NCI-H1417 treated with DMSO at 0.1 percent for 48 hours (cell line): ENCODE measurements at regions not wholly inside any gene's neighbourhood (a gene's known extent, or its start where the extent isn't known, plus 50 kb on each side); places are given as distances from the start of the nearest gene placed in this dataset.
"Not testable (repeated sequence)": the region's sequence is repeated elsewhere in the genome, so short reads cannot be mapped to it uniquely, and the experiment has no call there.

Source experiments
- DNase-seq: peaks from one replicate; lab custom pipeline; 2025; lab: John Stamatoyannopoulos, UW

- DNase-seq, result no peak
Observed at GRCh38 chr6:126976253-126976797, 142.1 kb upstream of the RSPO3 start.

- no peak for DNase-seq
Observed at GRCh38 chr6:126983779-126984178, 134.7 kb upstream of the RSPO3 start.

- DNase-seq, result not testable (repeated sequence)
Observed at GRCh38 chr6:126988125-126988524, 130.3 kb upstream of the RSPO3 start.

GRCh38 chr6:127000631-127001030, 117.8 kb upstream of the RSPO3 start:
- DNase-seq, result no peak

GRCh38 chr6:127013865-127014264, 104.6 kb upstream of the RSPO3 start:
- DNase-seq, result no peak

GRCh38 chr6:127015858-127016257, 102.6 kb upstream of the RSPO3 start:
- DNase-seq, result no peak

GRCh38 chr6:127019828-127020227, 98.6 kb upstream of the RSPO3 start:
- DNase-seq, result no peak

- DNase-seq, result no peak
Observed at GRCh38 chr6:127022302-127022701, 96.2 kb upstream of the RSPO3 start.

GRCh38 chr6:127023001-127023778, 95.3 kb upstream of the RSPO3 start:
- DNase-seq, result no peak

- no peak for DNase-seq
Observed at GRCh38 chr6:127026247-127026646, 92.2 kb upstream of the RSPO3 start.

- DNase-seq, result no peak
Observed at GRCh38 chr6:127030111-127030510, 88.4 kb upstream of the RSPO3 start.

GRCh38 chr6:127030836-127031235, 87.6 kb upstream of the RSPO3 start:
- DNase-seq, result no peak

- no peak for DNase-seq
Observed at GRCh38 chr6:127031511-127031910, 87.0 kb upstream of the RSPO3 start.

- no peak for DNase-seq
Observed at GRCh38 chr6:127032971-127033370, 85.5 kb upstream of the RSPO3 start.

GRCh38 chr6:127051571-127052260, 66.8 kb upstream of the RSPO3 start:
- no peak for DNase-seq

- no peak for DNase-seq
Observed at GRCh38 chr6:127053032-127053874, 65.2 kb upstream of the RSPO3 start.

GRCh38 chr6:127053875-127054235, 64.6 kb upstream of the RSPO3 start:
- DNase-seq, result no peak

- DNase-seq, result no peak
Observed at GRCh38 chr6:127058027-127058426, 60.4 kb upstream of the RSPO3 start.

- DNase-seq, result no peak
Observed at GRCh38 chr6:127058936-127059335, 59.5 kb upstream of the RSPO3 start.
